Activated T-helper 17 cell treated with anti-CD3 and anti-CD28 coated beads, Interleukin-2, amount 50 U/mL, for 72 hours (primary cell): ENCODE measurements at regions not wholly inside any gene's neighbourhood (a gene's known extent, or its start where the extent isn't known, plus 50 kb on each side); places are given as distances from the start of the nearest gene placed in this dataset.
"Not testable (repeated sequence)": the region's sequence is repeated elsewhere in the genome, so short reads cannot be mapped to it uniquely, and the experiment has no call there.

Source experiments
- ATAC-seq: fragments of 150-1000 bp; cut with Tn5 transposase; replicated peaks from 2 replicates; pipeline ENCODE4 v1.10.0; 2021; ENCODE audit warnings: mild to moderate bottlenecking, moderate library complexity
- H3K27ac Mint-ChIP-seq: one replicate; pipeline ENCODE4 v1.8.0; 2022; ENCODE audit warnings: mixed read lengths
- H3K27me3 Mint-ChIP-seq: one replicate; pipeline ENCODE4 v1.8.0; 2022; ENCODE audit warnings: mixed read lengths
- H3K36me3 Mint-ChIP-seq: one replicate; pipeline ENCODE4 v1.8.0; 2022; ENCODE audit warnings: low read depth, mild to moderate bottlenecking, mixed read lengths
- H3K4me1 Mint-ChIP-seq: one replicate; pipeline ENCODE4 v1.8.0; 2022; ENCODE audit warnings: mixed read lengths
- H3K4me3 Mint-ChIP-seq: one replicate; pipeline ENCODE4 v1.8.0; 2022; ENCODE audit warnings: mild to moderate bottlenecking, mixed read lengths
- H3K9me3 Mint-ChIP-seq: one replicate; pipeline ENCODE4 v1.8.0; 2022; ENCODE audit warnings: mixed read lengths

GRCh38 chr7:109868215-109868860 is 1222.6 kb upstream of the LRRN3 start:
- no peaks in the 10 kb centered on the region for H3K36me3 Mint-ChIP-seq

GRCh38 chr7:109873296-109873695 is 1217.6 kb upstream of the LRRN3 start:
- Mint-ChIP-seq H3K27me3 (no peaks in the 10 kb centered on the region), H3K27ac (no peak overlapping the region), H3K4me1 (no peaks in the 10 kb centered on the region), H3K9me3 (no peaks in the 10 kb centered on the region), H3K4me3 (no peak overlapping the region), H3K36me3 (no peaks in the 10 kb centered on the region)
- no peak for ATAC-seq

More at GRCh38 chr7:109868215-109868860, 1222.6 kb upstream of the LRRN3 start:
- Mint-ChIP-seq H3K4me1 (no peaks in the 10 kb centered on the region), H3K9me3 (no peaks in the 10 kb centered on the region), H3K4me3 (no peak overlapping the region), H3K27ac (no peak overlapping the region), H3K27me3 (no peaks in the 10 kb centered on the region)
- no peak for ATAC-seq

GRCh38 chr7:109879287-109879828 is 1211.6 kb upstream of the LRRN3 start:
- Mint-ChIP-seq H3K4me3 (no peak overlapping the region), H3K9me3 (no peaks in the 10 kb centered on the region), H3K4me1 (no peaks in the 10 kb centered on the region), H3K36me3 (no peaks in the 10 kb centered on the region), H3K27ac (no peak overlapping the region), H3K27me3 (peaks cover 4% of the 10 kb centered on the region)
- ATAC-seq: no peak

GRCh38 chr7:109890622-109891021 is 1200.3 kb upstream of the LRRN3 start:
- Mint-ChIP-seq H3K27me3 (no peaks in the 10 kb centered on the region), H3K4me3 (no peak overlapping the region), H3K9me3 (no peaks in the 10 kb centered on the region), H3K4me1 (no peaks in the 10 kb centered on the region), H3K36me3 (no peaks in the 10 kb centered on the region), H3K27ac (no peak overlapping the region)
- no peak for ATAC-seq

GRCh38 chr7:109893231-109893630 is 1197.7 kb upstream of the LRRN3 start:
- Mint-ChIP-seq H3K9me3 (no peaks in the 10 kb centered on the region), H3K36me3 (no peaks in the 10 kb centered on the region), H3K4me1 (no peaks in the 10 kb centered on the region), H3K27ac (no peak overlapping the region), H3K27me3 (no peaks in the 10 kb centered on the region), H3K4me3 (no peak overlapping the region)
- ATAC-seq: no peak

GRCh38 chr7:109895536-109895935 is 1195.4 kb upstream of the LRRN3 start:
- ATAC-seq: no peak
- Mint-ChIP-seq H3K4me3 (no peak overlapping the region), H3K27ac (no peak overlapping the region)

GRCh38 chr7:109901926-109902325 is 1189.0 kb upstream of the LRRN3 start:
- no peaks in the 10 kb centered on the region for H3K9me3 Mint-ChIP-seq
- H3K27ac Mint-ChIP-seq: no peak overlapping the region
- H3K4me1 Mint-ChIP-seq: no peaks in the 10 kb centered on the region
- ATAC-seq: no peak
- H3K4me3 Mint-ChIP-seq: no peak overlapping the region
- no peaks in the 10 kb centered on the region for H3K27me3 Mint-ChIP-seq
- H3K36me3 Mint-ChIP-seq: no peaks in the 10 kb centered on the region

More at GRCh38 chr7:109895536-109895935, 1195.4 kb upstream of the LRRN3 start:
- H3K4me1 Mint-ChIP-seq: no peaks in the 10 kb centered on the region
- no peaks in the 10 kb centered on the region for H3K9me3 Mint-ChIP-seq
- H3K36me3 Mint-ChIP-seq: no peaks in the 10 kb centered on the region
- H3K27me3 Mint-ChIP-seq: no peaks in the 10 kb centered on the region

- H3K36me3 Mint-ChIP-seq, H3K9me3 Mint-ChIP-seq, H3K27ac Mint-ChIP-seq, H3K27me3 Mint-ChIP-seq, H3K4me1 Mint-ChIP-seq, ATAC-seq, H3K4me3 Mint-ChIP-seq: not testable (repeated sequence)
Measured at GRCh38 chr7:109905368-109906065, 1185.4 kb upstream of the LRRN3 start.

- Mint-ChIP-seq H3K9me3 (no peaks in the 10 kb centered on the region), H3K4me3 (no peak overlapping the region), H3K36me3 (no peaks in the 10 kb centered on the region), H3K4me1 (no peaks in the 10 kb centered on the region), H3K27me3 (no peaks in the 10 kb centered on the region), H3K27ac (no peak overlapping the region)
- ATAC-seq: no peak
Measured at GRCh38 chr7:109915670-109916069, 1175.3 kb upstream of the LRRN3 start.

- Mint-ChIP-seq H3K27me3 (peaks cover 3% of the 10 kb centered on the region), H3K4me1 (no peaks in the 10 kb centered on the region)
Measured at GRCh38 chr7:109926738-109927137, 1164.2 kb upstream of the LRRN3 start.

GRCh38 chr7:109930049-109930448 is 1160.9 kb upstream of the LRRN3 start:
- H3K4me1 Mint-ChIP-seq: no peaks in the 10 kb centered on the region
- no peaks in the 10 kb centered on the region for H3K36me3 Mint-ChIP-seq
- H3K4me3 Mint-ChIP-seq: no peak overlapping the region
- no peaks in the 10 kb centered on the region for H3K9me3 Mint-ChIP-seq
- no peak for ATAC-seq
- H3K27ac Mint-ChIP-seq: no peak overlapping the region
- peaks cover 3% of the 10 kb centered on the region for H3K27me3 Mint-ChIP-seq

More at GRCh38 chr7:109926738-109927137, 1164.2 kb upstream of the LRRN3 start:
- no peaks in the 10 kb centered on the region for H3K36me3 Mint-ChIP-seq
- no peaks in the 10 kb centered on the region for H3K9me3 Mint-ChIP-seq
- no peak for ATAC-seq
- no peak overlapping the region for H3K27ac Mint-ChIP-seq
- H3K4me3 Mint-ChIP-seq: no peak overlapping the region

- Mint-ChIP-seq H3K36me3 (no peaks in the 10 kb centered on the region), H3K4me3 (no peak overlapping the region), H3K9me3 (peaks cover 12% of the 10 kb centered on the region), H3K4me1 (no peaks in the 10 kb centered on the region), H3K27me3 (peaks cover 5% of the 10 kb centered on the region), H3K27ac (no peak overlapping the region)
- ATAC-seq: no peak
Measured at GRCh38 chr7:109939207-109939606, 1151.7 kb upstream of the LRRN3 start.

- Mint-ChIP-seq H3K4me1 (no peaks in the 10 kb centered on the region), H3K36me3 (no peaks in the 10 kb centered on the region), H3K4me3 (no peak overlapping the region), H3K27ac (no peak overlapping the region), H3K27me3 (no peaks in the 10 kb centered on the region), H3K9me3 (peaks cover 2% of the 10 kb centered on the region)
- no peak for ATAC-seq
Measured at GRCh38 chr7:109945820-109946518, 1145.0 kb upstream of the LRRN3 start.

- Mint-ChIP-seq H3K27ac (no peak overlapping the region), H3K9me3 (peaks cover 9% of the 10 kb centered on the region), H3K36me3 (no peaks in the 10 kb centered on the region), H3K4me1 (no peaks in the 10 kb centered on the region), H3K27me3 (no peaks in the 10 kb centered on the region), H3K4me3 (no peak overlapping the region)
- ATAC-seq: no peak
Measured at GRCh38 chr7:109950256-109950655, 1140.7 kb upstream of the LRRN3 start.
